Kidney epithelial cell (primary cell): ENCODE measurements at regions not wholly inside any gene's neighbourhood (a gene's known extent, or its start where the extent isn't known, plus 50 kb on each side); places are given as distances from the start of the nearest gene placed in this dataset.

Source experiments
- DNase-seq: peaks from one replicate; pipeline ENCODE4 v3.0.0-alpha.2; 2010; ENCODE audit warnings: low read depth
- H3K27me3 ChIP-seq: 2 replicates; pipeline ENCODE4 v1.6.0; 2011; ENCODE audit warnings: low read length; ENCODE audit not compliant: control insufficient read depth, insufficient read depth
- H3K36me3 ChIP-seq: 2 replicates; pipeline ENCODE4 v1.5.1; 2011; ENCODE audit warnings: low read length; ENCODE audit not compliant: control insufficient read depth, insufficient read depth
- H3K4me3 ChIP-seq: 2 replicates; pipeline ENCODE4 v1.5.1; 2011; ENCODE audit warnings: low read depth, mild to moderate bottlenecking, control low read depth, low read length
- TF ChIP-seq, protein P1 (sequence below): IDR thresholded peaks from 2 replicates; pipeline ENCODE4 v1.5.1; 2011; ENCODE audit warnings: mild to moderate bottlenecking, moderate library complexity, low read length, control low read depth, inconsistent platforms; ENCODE audit not compliant: insufficient read depth, poor library complexity, severe bottlenecking

DNA sequence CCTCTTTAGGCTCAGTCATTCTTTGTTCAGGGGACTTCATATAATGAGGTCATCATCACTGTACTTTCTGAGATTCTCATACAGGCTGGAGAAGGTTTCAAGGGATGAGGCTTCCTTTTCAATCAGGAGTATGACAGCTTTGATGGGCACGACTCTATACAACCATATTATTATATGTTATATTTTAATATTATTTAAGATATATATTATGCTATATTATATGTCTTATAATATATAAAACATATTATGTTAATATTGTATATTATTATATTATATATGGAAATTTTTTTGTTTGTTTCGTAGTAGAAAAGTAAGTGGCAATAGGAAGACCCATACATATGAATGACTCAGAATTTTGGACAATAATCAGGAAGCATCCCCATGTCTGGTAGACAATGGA is 78.0 kb upstream of the GATA6 start:
- no peak for DNase-seq
- Histone ChIP-seq H3K27me3 (no peaks in the 10 kb centered on the region), H3K4me3 (no peak overlapping the region), H3K36me3 (no peaks in the 10 kb centered on the region)
- TF ChIP-seq, protein P1, sequence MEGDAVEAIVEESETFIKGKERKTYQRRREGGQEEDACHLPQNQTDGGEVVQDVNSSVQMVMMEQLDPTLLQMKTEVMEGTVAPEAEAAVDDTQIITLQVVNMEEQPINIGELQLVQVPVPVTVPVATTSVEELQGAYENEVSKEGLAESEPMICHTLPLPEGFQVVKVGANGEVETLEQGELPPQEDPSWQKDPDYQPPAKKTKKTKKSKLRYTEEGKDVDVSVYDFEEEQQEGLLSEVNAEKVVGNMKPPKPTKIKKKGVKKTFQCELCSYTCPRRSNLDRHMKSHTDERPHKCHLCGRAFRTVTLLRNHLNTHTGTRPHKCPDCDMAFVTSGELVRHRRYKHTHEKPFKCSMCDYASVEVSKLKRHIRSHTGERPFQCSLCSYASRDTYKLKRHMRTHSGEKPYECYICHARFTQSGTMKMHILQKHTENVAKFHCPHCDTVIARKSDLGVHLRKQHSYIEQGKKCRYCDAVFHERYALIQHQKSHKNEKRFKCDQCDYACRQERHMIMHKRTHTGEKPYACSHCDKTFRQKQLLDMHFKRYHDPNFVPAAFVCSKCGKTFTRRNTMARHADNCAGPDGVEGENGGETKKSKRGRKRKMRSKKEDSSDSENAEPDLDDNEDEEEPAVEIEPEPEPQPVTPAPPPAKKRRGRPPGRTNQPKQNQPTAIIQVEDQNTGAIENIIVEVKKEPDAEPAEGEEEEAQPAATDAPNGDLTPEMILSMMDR: no peak

DNA sequence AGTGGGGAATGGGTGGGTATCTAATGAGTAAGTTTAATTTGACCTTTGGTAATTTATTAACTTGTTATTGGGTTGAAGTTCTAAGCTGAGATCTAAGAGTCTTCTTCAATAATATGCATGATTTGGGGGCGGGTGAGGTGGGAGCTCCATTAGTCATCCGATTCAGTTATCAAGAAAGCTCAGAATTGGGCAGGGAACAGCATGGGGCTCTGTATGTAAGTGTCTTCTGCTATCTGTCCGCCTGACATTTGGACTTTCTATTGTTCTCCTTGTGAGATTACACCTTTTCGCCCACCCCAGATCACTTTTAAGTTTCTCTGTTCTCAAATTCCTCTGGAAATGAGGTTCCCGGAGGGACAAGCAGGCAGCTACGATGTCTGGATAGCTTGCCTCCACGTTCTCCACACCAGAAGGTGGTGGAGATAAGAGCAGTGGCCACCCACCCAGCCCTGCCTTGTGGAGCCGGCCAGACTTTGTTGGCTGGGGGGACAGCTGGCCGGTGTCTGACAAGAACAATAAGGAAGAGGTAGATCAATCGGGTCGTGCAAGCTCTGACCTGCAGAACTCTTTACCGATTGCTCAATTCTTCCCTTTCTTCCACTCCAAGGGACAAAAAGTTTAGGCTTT is 75.5 kb upstream of the GATA6 start:
- Histone ChIP-seq H3K27me3 (no peaks in the 10 kb centered on the region), H3K4me3 (no peak overlapping the region), H3K36me3 (no peaks in the 10 kb centered on the region)
- no peak for DNase-seq
- TF ChIP-seq, protein P1: no peak

GRCh38 chr18:22094358-22094734 is 75.0 kb upstream of the GATA6 start:
- Histone ChIP-seq H3K36me3 (no peaks in the 10 kb centered on the region), H3K4me3 (no peak overlapping the region), H3K27me3 (no peaks in the 10 kb centered on the region)
- DNase-seq: no peak
- TF ChIP-seq, protein P1: no peak

DNA sequence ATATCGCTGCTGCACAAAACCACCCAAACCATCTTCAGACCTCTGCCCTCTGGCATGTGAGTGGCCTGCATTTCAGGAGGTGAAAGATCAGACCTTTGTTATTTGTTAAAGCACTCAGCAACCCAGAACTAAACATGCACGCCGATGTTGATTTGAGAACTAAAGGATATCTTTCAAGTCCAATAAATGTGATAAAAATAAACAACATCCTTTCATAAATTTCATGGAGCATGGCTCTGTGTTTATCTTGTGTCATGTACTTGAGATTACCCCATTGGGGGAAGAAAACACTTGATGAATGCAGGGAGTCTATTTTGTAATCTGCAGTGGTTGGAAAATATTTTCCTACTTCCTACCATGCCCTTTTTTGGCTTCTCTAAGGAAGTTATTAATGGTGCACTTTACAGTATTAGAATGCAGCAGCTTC is 70.8 kb upstream of the GATA6 start:
- TF ChIP-seq, protein P1: no peak
- no peaks in the 10 kb centered on the region for H3K27me3 ChIP-seq
- H3K4me3 ChIP-seq: no peak overlapping the region
- no peak for DNase-seq
- H3K36me3 ChIP-seq: no peaks in the 10 kb centered on the region

DNA sequence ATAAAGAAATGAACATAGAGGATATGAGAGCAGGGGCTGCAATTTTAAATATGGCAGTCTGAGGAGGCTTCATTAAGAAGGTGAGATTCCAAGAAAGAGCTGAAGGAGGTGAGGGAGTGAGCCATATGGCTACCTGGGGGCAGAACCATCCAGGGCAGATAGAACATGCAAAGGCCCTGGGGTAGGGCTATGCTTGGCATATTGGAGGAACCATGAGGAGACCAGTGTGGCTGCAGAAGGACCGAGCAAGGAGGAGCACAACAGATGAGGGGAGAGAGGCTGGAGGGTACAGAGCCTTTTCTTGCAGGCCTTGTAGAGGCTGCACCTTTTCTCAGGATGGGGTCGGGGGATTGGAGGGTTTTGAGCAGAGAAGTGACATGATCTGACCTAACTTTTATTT is 69.5 kb upstream of the GATA6 start:
- H3K27me3 ChIP-seq: no peaks in the 10 kb centered on the region
- TF ChIP-seq, protein P1: no peak
- H3K4me3 ChIP-seq: no peak overlapping the region
- H3K36me3 ChIP-seq: no peaks in the 10 kb centered on the region
- DNase-seq: no peak

- Histone ChIP-seq H3K36me3 (no peaks in the 10 kb centered on the region), H3K27me3 (no peaks in the 10 kb centered on the region), H3K4me3 (no peak overlapping the region)
- TF ChIP-seq, protein P1: no peak
- no peak for DNase-seq
Observed at GRCh38 chr18:22101731-22102130, 67.7 kb upstream of the GATA6 start.
